OCI-LY7 (cell line): ENCODE measurements at regions not wholly inside any gene's neighbourhood (a gene's known extent, or its start where the extent isn't known, plus 50 kb on each side); places are given as distances from the start of the nearest gene placed in this dataset.

ENCODE experiments used
- BruUV-seq: library from RNA; stranded (reverse); fragments of 400-500 nt; replicated peaks from 2 replicates; lab custom pipeline; 2021; lab: Mats Ljungman, UMichigan
- CTCF ChIA-PET: fragments of 300-600 bp; sonication (Branson Sonifier 250); formaldehyde crosslinking; loops from one replicate; lab custom pipeline; 2022; ENCODE audit warnings: antibody characterized with exemption; ENCODE audit not compliant: unreplicated experiment; lab: Charles Lee
- POLR2A ChIA-PET: fragments of 300-600 bp; sonication (Branson Sonifier 250); formaldehyde crosslinking; loops from one replicate; lab custom pipeline; 2022; ENCODE audit warnings: antibody characterized with exemption; lab: Charles Lee
- DNase-seq: peaks from one replicate; pipeline ENCODE4 v3.0.0-alpha.2; 2015; ENCODE audit warnings: low spot score
- H2AFZ ChIP-seq: fragments of 200-600 bp; sonication (generic), shearing (Covaris generic); 2 replicates; pipeline ENCODE4 v1.6.1; 2014; ENCODE audit warnings: mild to moderate bottlenecking, antibody characterized with exemption, low read length, moderate library complexity
- H3K27ac ChIP-seq: fragments of 200-600 bp; sonication (generic); 2 replicates; pipeline ENCODE4 v1.5.1; 2014; ENCODE audit warnings: mixed run types, low read depth, mild to moderate bottlenecking, moderate library complexity, low read length, inconsistent platforms; ENCODE audit not compliant: poor library complexity, severe bottlenecking
- H3K36me3 ChIP-seq: fragments of 200-600 bp; sonication (generic); 2 replicates; pipeline ENCODE4 v1.6.1; 2014; ENCODE audit warnings: mild to moderate bottlenecking, antibody characterized with exemption, low read length, moderate library complexity, mixed read lengths; ENCODE audit not compliant: insufficient read depth
- H3K4me1 ChIP-seq: fragments of 200-600 bp; sonication (generic); 2 replicates; pipeline ENCODE4 v1.5.1; 2014; ENCODE audit warnings: mild to moderate bottlenecking, low read length; ENCODE audit not compliant: insufficient read depth, poor library complexity, severe bottlenecking
- H3K4me2 ChIP-seq: fragments of 200-600 bp; sonication (generic); 2 replicates; pipeline ENCODE4 v1.6.1; 2014; ENCODE audit warnings: mild to moderate bottlenecking, low read length
- H3K4me3 ChIP-seq: fragments of 200-600 bp; sonication (generic); 2 replicates; pipeline ENCODE4 v1.5.1; 2014; ENCODE audit warnings: mild to moderate bottlenecking, low read depth, low read length; ENCODE audit not compliant: poor library complexity, severe bottlenecking
- H3K79me2 ChIP-seq: fragments of 200-600 bp; sonication (generic); 2 replicates; pipeline ENCODE4 v1.6.1; 2016; ENCODE audit warnings: low read depth, mild to moderate bottlenecking, low read length, moderate library complexity, mixed read lengths; ENCODE audit not compliant: insufficient read depth
- H3K9me2 ChIP-seq: fragments of 200-600 bp; sonication (generic); 2 replicates; pipeline ENCODE4 v1.6.1; 2016; ENCODE audit warnings: mild to moderate bottlenecking, low read length, mixed read lengths; ENCODE audit not compliant: insufficient read depth
- H3K9me3 ChIP-seq: fragments of 200-600 bp; sonication (generic); 2 replicates; pipeline ENCODE4 v1.6.1; 2014; ENCODE audit warnings: mild to moderate bottlenecking, mixed run types, low read length, mixed read lengths
- H4K20me1 ChIP-seq: fragments of 200-600 bp; sonication (generic); 2 replicates; pipeline ENCODE4 v1.6.1; 2014; ENCODE audit warnings: mild to moderate bottlenecking, antibody characterized with exemption, low read length, moderate library complexity, mixed read lengths; ENCODE audit not compliant: insufficient read depth
- EZH2phosphoT487 ChIP-seq: fragments of 200-600 bp; sonication (generic); IDR thresholded peaks from 2 replicates; pipeline ENCODE4 v1.6.1; 2018; ENCODE audit warnings: low read depth, borderline replicate concordance, mild to moderate bottlenecking, mixed run types, antibody characterized with exemption, low read length, moderate library complexity, mixed read lengths
- intact Hi-C: fragments of 100-400 bp; cut with micrococcal nuclease; formaldehyde crosslinking; loops from one replicate; pipeline ENCODE4 v1.10.0; 2022; ENCODE audit not compliant: unreplicated experiment
- TF ChIP-seq, protein P1 (sequence below): fragments of 200-600 bp; sonication (generic); conservative IDR thresholded peaks from 2 replicates; pipeline ENCODE4 v1.5.1; 2014; ENCODE audit warnings: mild to moderate bottlenecking, antibody characterized with exemption, low read length, moderate library complexity, mixed read lengths

DNA sequence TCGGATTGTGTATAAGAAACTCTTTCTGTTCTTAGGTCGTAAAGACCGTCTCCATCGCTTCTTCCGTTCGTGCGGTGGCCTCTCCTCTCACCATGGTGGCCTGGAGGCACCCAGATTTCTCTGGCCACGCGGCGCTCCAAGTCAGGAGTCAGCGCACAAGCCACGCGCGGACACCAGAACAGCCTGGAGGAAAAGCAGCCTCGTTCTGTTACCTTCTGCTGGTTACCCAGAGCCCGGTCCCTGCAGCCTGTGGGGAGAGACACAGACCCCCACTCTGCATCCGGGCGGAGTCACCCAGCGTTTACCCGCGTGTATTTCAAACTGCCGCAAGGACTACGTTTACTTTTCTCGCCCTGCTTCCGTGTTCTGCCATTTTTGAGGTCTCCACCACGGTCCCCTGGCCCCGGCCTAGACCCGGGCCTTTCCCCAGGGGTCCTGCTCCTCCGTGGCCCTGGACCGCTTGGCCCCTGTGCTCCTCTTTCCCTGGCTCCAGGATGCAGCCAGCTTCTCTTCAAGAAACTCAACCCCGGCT lies 776.1 kb downstream of the BRD1 start:
- H4K20me1 ChIP-seq = no peaks in the 10 kb centered on the region
- CTCF ChIA-PET = no interaction called here
- no peaks in the 10 kb centered on the region for H3K9me2 ChIP-seq
- no peak for TF ChIP-seq EZH2phosphoT487
- TF ChIP-seq, protein P1, sequence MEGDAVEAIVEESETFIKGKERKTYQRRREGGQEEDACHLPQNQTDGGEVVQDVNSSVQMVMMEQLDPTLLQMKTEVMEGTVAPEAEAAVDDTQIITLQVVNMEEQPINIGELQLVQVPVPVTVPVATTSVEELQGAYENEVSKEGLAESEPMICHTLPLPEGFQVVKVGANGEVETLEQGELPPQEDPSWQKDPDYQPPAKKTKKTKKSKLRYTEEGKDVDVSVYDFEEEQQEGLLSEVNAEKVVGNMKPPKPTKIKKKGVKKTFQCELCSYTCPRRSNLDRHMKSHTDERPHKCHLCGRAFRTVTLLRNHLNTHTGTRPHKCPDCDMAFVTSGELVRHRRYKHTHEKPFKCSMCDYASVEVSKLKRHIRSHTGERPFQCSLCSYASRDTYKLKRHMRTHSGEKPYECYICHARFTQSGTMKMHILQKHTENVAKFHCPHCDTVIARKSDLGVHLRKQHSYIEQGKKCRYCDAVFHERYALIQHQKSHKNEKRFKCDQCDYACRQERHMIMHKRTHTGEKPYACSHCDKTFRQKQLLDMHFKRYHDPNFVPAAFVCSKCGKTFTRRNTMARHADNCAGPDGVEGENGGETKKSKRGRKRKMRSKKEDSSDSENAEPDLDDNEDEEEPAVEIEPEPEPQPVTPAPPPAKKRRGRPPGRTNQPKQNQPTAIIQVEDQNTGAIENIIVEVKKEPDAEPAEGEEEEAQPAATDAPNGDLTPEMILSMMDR = no peak
- no peak overlapping the region for H3K4me2 ChIP-seq
- no peaks in the 10 kb centered on the region for H3K9me3 ChIP-seq
- POLR2A ChIA-PET = no interaction called here
- H3K4me3 ChIP-seq = no peak overlapping the region
- H2AFZ ChIP-seq = no peak overlapping the region
- no peak overlapping the region for H3K27ac ChIP-seq
- no peaks in the 10 kb centered on the region for H3K79me2 ChIP-seq
- no TSS peak for BruUV-seq
- no peaks in the 10 kb centered on the region for H3K36me3 ChIP-seq
- no peak for DNase-seq
- intact Hi-C loops = no loop called here
- H3K4me1 ChIP-seq = no peaks in the 10 kb centered on the region

- no peaks in the 10 kb centered on the region for H3K4me1 ChIP-seq
- intact Hi-C loops = no loop called here
- no peak overlapping the region for H3K4me2 ChIP-seq
- H3K9me3 ChIP-seq = no peaks in the 10 kb centered on the region
- TF ChIP-seq, protein P1 = no peak
- no peak for TF ChIP-seq EZH2phosphoT487
- H2AFZ ChIP-seq = no peak overlapping the region
- no peaks in the 10 kb centered on the region for H3K36me3 ChIP-seq
- no peak for DNase-seq
- no TSS peak for BruUV-seq
- H3K27ac ChIP-seq = no peak overlapping the region
- ChIA-PET POLR2A (no interaction called here), CTCF (no interaction called here)
- no peaks in the 10 kb centered on the region for H3K9me2 ChIP-seq
- H4K20me1 ChIP-seq = no peaks in the 10 kb centered on the region
- H3K79me2 ChIP-seq = no peaks in the 10 kb centered on the region
- H3K4me3 ChIP-seq = no peak overlapping the region
These were observed 778.0 kb downstream of the BRD1 start for GRCh38 chr22:49049691-49050090.

DNA sequence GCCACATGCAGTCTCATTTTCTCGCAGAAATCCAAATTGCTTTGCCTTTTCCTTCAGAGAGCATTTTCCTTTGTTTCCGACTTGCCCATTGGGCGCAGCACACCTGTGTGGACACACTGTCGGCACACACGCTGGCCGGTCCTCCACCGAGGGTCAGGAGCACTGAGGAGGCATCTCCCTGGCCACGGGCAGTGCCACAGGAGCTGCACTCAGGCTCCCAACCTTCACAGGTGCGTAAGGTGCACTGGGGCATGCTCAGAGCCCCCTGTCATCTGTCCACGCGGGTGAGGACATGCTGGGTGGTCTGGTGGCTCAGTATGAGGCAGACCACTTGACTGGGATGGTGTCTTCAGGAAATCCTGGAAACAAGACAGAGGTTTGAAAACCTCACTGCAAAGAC lies 779.1 kb downstream of the BRD1 start:
- no TSS peak for BruUV-seq
- Histone ChIP-seq H3K4me2 (no peak overlapping the region), H3K9me2 (no peaks in the 10 kb centered on the region), H3K4me3 (no peak overlapping the region), H3K79me2 (no peaks in the 10 kb centered on the region), H3K27ac (no peak overlapping the region), H3K36me3 (no peaks in the 10 kb centered on the region), H4K20me1 (no peaks in the 10 kb centered on the region), H2AFZ (no peak overlapping the region), H3K4me1 (no peaks in the 10 kb centered on the region), H3K9me3 (no peaks in the 10 kb centered on the region)
- DNase-seq = no peak
- intact Hi-C loops = no loop called here
- ChIA-PET CTCF (no interaction called here), POLR2A (no interaction called here)
- no peak for TF ChIP-seq EZH2phosphoT487
- TF ChIP-seq, protein P1 = no peak
